ENCODE measurements at regions not wholly inside any gene's neighbourhood (a gene's known extent, or its start where the extent isn't known, plus 50 kb on each side); places are given as distances from the start of the nearest gene placed in this dataset.
"Not testable (repeated sequence)": the region's sequence is repeated elsewhere in the genome, so short reads cannot be mapped to it uniquely, and the experiment has no call there.

DNA sequence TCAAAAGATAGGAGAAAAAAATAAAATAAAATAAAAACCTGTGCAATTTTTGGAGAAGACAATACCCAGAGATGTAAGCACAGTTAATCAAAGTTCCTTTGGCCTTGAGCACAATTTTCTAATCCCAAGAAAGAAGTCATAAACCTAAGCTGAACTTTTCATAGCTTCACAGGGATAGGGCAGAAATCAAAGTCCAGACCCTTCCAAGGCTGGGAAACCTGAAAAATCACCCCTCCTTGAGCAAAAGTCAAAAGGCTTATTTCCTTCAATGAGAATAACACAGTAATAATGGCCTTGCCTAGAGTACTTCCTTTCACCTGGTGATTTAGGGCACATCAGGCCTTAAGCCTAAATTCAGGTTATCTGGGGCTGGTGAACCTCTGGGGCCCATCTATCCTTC, 415.0 kb upstream of the BTBD3 start:
- TF ChIP-seq CTCF (IDR thresholded peaks at IDR 0.05; ENCODE audit: insufficient read depth, low read length, poor library complexity, severe bottlenecking), result no peak
- no peak for DNase-seq (ENCODE audit: extremely low read depth, insufficient read length)
- no peak overlapping the region for H3K4me3 ChIP-seq (replicated peaks; ENCODE audit: low read depth, low read length)
- no peaks in the 10 kb centered on the region for H3K36me3 ChIP-seq (ENCODE audit: control insufficient read depth, insufficient read depth, low read length)
- no peaks in the 10 kb centered on the region for H3K27me3 ChIP-seq (replicated peaks; ENCODE audit: control insufficient read depth, insufficient read depth, low read length)

GRCh38 chr20:11509776-11510175, 407.9 kb upstream of the BTBD3 start:
- H3K36me3 ChIP-seq (ENCODE audit: control insufficient read depth, insufficient read depth, low read length), result no peaks in the 10 kb centered on the region
- TF ChIP-seq CTCF (IDR thresholded peaks at IDR 0.05; ENCODE audit: insufficient read depth, low read length, poor library complexity, severe bottlenecking), result no peak
- no peak for DNase-seq (ENCODE audit: extremely low read depth, insufficient read length)
- no peaks in the 10 kb centered on the region for H3K27me3 ChIP-seq (replicated peaks; ENCODE audit: control insufficient read depth, insufficient read depth, low read length)
- H3K4me3 ChIP-seq (replicated peaks; ENCODE audit: low read depth, low read length), result no peak overlapping the region

DNA sequence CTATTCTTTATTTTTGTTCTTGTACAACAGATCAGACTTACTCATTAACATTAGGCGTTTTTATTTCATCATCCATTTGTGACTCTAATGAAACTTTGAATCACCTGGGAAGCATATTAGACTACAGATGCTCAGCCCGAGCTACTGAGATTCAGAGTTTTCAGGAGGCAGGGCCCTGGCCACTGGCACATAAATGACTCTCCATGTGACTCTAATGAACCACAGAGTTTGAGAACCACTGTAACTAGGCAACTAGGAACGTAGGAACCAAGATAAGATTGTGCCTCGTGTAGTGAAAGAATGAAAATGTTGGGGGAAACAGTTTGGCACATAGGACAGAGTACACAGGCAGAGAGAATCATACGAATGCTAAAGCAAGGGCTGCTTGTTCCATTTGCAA, 405.9 kb upstream of the BTBD3 start:
- TF ChIP-seq CTCF (IDR thresholded peaks at IDR 0.05; ENCODE audit: insufficient read depth, low read length, poor library complexity, severe bottlenecking), result no peak
- Histone ChIP-seq H3K27me3 (replicated peaks; ENCODE audit: control insufficient read depth, insufficient read depth, low read length) (no peaks in the 10 kb centered on the region), H3K4me3 (replicated peaks; ENCODE audit: low read depth, low read length) (no peak overlapping the region), H3K36me3 (ENCODE audit: control insufficient read depth, insufficient read depth, low read length) (no peaks in the 10 kb centered on the region)
- no peak for DNase-seq (ENCODE audit: extremely low read depth, insufficient read length)

DNA sequence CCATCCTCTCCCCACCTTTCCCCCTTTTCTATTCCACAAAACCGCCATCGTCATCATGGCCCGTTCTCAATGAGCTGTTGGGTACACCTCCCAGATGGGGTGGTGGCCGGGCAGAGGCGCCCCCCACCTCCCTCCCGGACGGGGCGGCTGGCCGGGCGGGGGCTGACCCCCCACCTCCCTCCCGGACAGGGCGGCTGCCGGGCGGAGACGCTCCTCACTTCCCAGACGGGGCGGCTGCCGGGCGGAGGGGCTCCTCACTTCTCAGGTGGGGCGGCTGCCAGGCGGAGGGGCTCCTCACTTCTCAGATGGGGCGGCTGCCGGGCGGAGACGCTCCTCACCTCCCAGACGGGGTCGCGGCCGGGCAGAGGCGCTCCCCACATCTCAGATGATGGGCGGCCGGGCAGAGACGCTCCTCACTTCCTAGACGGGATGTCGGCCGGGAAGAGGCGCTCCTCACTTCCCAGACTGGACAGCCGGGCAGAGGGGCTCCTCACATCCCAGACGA, 404.4 kb upstream of the BTBD3 start:
- H3K27me3 ChIP-seq (replicated peaks; ENCODE audit: control insufficient read depth, insufficient read depth, low read length); H3K36me3 ChIP-seq (ENCODE audit: control insufficient read depth, insufficient read depth, low read length); DNase-seq (ENCODE audit: extremely low read depth, insufficient read length); H3K4me3 ChIP-seq (replicated peaks; ENCODE audit: low read depth, low read length): not testable (repeated sequence)

GRCh38 chr20:11516448-11516847, 401.2 kb upstream of the BTBD3 start:
- Histone ChIP-seq H3K4me3 (replicated peaks; ENCODE audit: low read depth, low read length) (no peak overlapping the region), H3K36me3 (ENCODE audit: control insufficient read depth, insufficient read depth, low read length) (no peaks in the 10 kb centered on the region), H3K27me3 (replicated peaks; ENCODE audit: control insufficient read depth, insufficient read depth, low read length) (no peaks in the 10 kb centered on the region)
- no peak for TF ChIP-seq CTCF (IDR thresholded peaks at IDR 0.05; ENCODE audit: insufficient read depth, low read length, poor library complexity, severe bottlenecking)
- DNase-seq (ENCODE audit: extremely low read depth, insufficient read length), result no peak

- TF ChIP-seq CTCF (IDR thresholded peaks at IDR 0.05; ENCODE audit: insufficient read depth, low read length, poor library complexity, severe bottlenecking), result no peak
- no peaks in the 10 kb centered on the region for H3K27me3 ChIP-seq (replicated peaks; ENCODE audit: control insufficient read depth, insufficient read depth, low read length)
- no peaks in the 10 kb centered on the region for H3K36me3 ChIP-seq (ENCODE audit: control insufficient read depth, insufficient read depth, low read length)
- H3K4me3 ChIP-seq (replicated peaks; ENCODE audit: low read depth, low read length), result no peak overlapping the region
- DNase-seq (ENCODE audit: extremely low read depth, insufficient read length), result no peak
Measured at GRCh38 chr20:11520596-11520995, 397.1 kb upstream of the BTBD3 start.
